ENCODE measurements at regions not wholly inside any gene's neighbourhood (a gene's known extent, or its start where the extent isn't known, plus 50 kb on each side); places are given as distances from the start of the nearest gene placed in this dataset.

GRCh38 chr6:40799296-40800140, 212.4 kb upstream of the LRFN2 start:
- no peak for TF ChIP-seq CTCF (IDR thresholded peaks at IDR 0.05; ENCODE audit: low read depth, low read length, poor library complexity, severe bottlenecking)
- TF ChIP-seq EZH2phosphoT487 (IDR thresholded peaks at IDR 0.05; ENCODE audit: borderline replicate concordance, low read length), result no peak

All from DOHH2 (cell line).